ENCODE measurements at regions not wholly inside any gene's neighbourhood (a gene's known extent, or its start where the extent isn't known, plus 50 kb on each side); places are given as distances from the start of the nearest gene placed in this dataset.

- TF ChIP-seq CTCF (tag by site-specific recombination; IDR thresholded peaks at IDR 0.05) (no peak), KLF16 (tag by site-specific recombination; IDR thresholded peaks at IDR 0.05) (no peak), ZXDB (tag by site-specific recombination; IDR thresholded peaks at IDR 0.05) (no peak), ATF2 (tag by site-specific recombination; IDR thresholded peaks at IDR 0.05; ENCODE audit: low read depth) (no peak), PBX3 (CRISPR knock-in tag; IDR thresholded peaks at IDR 0.05) (no peak)
Measured at GRCh38 chr2:177328056-177328455, 63.5 kb upstream of the NFE2L2 start.
